Osteocyte (in vitro differentiated cells): ENCODE measurements at regions not wholly inside any gene's neighbourhood (a gene's known extent, or its start where the extent isn't known, plus 50 kb on each side); places are given as distances from the start of the nearest gene placed in this dataset.

Experiments used
- DNase-seq: peaks from one replicate; pipeline ENCODE4 v3.0.0; 2021; ENCODE audit warnings: mixed read lengths; ENCODE audit not compliant: unreplicated experiment; ENCODE audit errors: extremely low spot score
- H3K27ac Mint-ChIP-seq: one replicate; pipeline ENCODE4 v1.8.0; 2021; ENCODE audit warnings: mild to moderate bottlenecking, mixed read lengths; ENCODE audit not compliant: unreplicated experiment
- H3K27me3 Mint-ChIP-seq: one replicate; pipeline ENCODE4 v1.8.0; 2021; ENCODE audit warnings: mixed read lengths; ENCODE audit not compliant: unreplicated experiment
- H3K36me3 Mint-ChIP-seq: one replicate; pipeline ENCODE4 v1.8.0; 2021; ENCODE audit warnings: mixed read lengths; ENCODE audit not compliant: unreplicated experiment
- H3K4me1 Mint-ChIP-seq: one replicate; pipeline ENCODE4 v1.8.0; 2021; ENCODE audit warnings: mixed read lengths; ENCODE audit not compliant: unreplicated experiment
- H3K4me3 Mint-ChIP-seq: one replicate; pipeline ENCODE4 v1.8.0; 2021; ENCODE audit warnings: mild to moderate bottlenecking, moderate library complexity, mixed read lengths; ENCODE audit not compliant: unreplicated experiment
- H3K9me3 Mint-ChIP-seq: one replicate; pipeline ENCODE4 v1.8.0; 2021; ENCODE audit warnings: mixed read lengths; ENCODE audit not compliant: unreplicated experiment
- CTCF ChIP-seq: fragments of 200-600 bp; sonication (generic); IDR thresholded peaks from 2 replicates; pipeline ENCODE4 v1.5.0; 2021; ENCODE audit warnings: antibody characterized with exemption, mild to moderate bottlenecking, moderate library complexity

- DNase-seq, result no peak
- no peak overlapping the region for H3K27ac Mint-ChIP-seq
- H3K9me3 Mint-ChIP-seq, result no peaks in the 10 kb centered on the region
- no peaks in the 10 kb centered on the region for H3K36me3 Mint-ChIP-seq
- no peak for TF ChIP-seq CTCF
- H3K4me3 Mint-ChIP-seq, result no peak overlapping the region
- no peaks in the 10 kb centered on the region for H3K4me1 Mint-ChIP-seq
- no peaks in the 10 kb centered on the region for H3K27me3 Mint-ChIP-seq
Measured at GRCh38 chr3:18538463-18539230, 113.5 kb upstream of the SATB1 start.

GRCh38 chr3:18533039-18533438 lies 107.9 kb upstream of the SATB1 start:
- peaks cover 2% of the 10 kb centered on the region for H3K27me3 Mint-ChIP-seq
- DNase-seq, result no peak
- H3K36me3 Mint-ChIP-seq, result no peaks in the 10 kb centered on the region
- H3K4me1 Mint-ChIP-seq, result no peaks in the 10 kb centered on the region
- TF ChIP-seq CTCF, result no peak
- H3K27ac Mint-ChIP-seq, result no peak overlapping the region
- H3K9me3 Mint-ChIP-seq, result no peaks in the 10 kb centered on the region
- H3K4me3 Mint-ChIP-seq, result no peak overlapping the region

- TF ChIP-seq CTCF, result no peak
- Mint-ChIP-seq H3K9me3 (no peaks in the 10 kb centered on the region), H3K36me3 (no peaks in the 10 kb centered on the region)
Measured at GRCh38 chr3:18531662-18532061, 106.5 kb upstream of the SATB1 start.

GRCh38 chr3:18529631-18530030 lies 104.5 kb upstream of the SATB1 start:
- H3K4me1 Mint-ChIP-seq, result no peaks in the 10 kb centered on the region
- TF ChIP-seq CTCF, result no peak
- H3K27ac Mint-ChIP-seq, result no peak overlapping the region
- no peaks in the 10 kb centered on the region for H3K36me3 Mint-ChIP-seq
- peaks cover 8% of the 10 kb centered on the region for H3K9me3 Mint-ChIP-seq
- no peak for DNase-seq
- no peak overlapping the region for H3K4me3 Mint-ChIP-seq
- peaks cover 2% of the 10 kb centered on the region for H3K27me3 Mint-ChIP-seq

More at GRCh38 chr3:18531662-18532061, 106.5 kb upstream of the SATB1 start:
- DNase-seq, result no peak
- H3K4me3 Mint-ChIP-seq, result no peak overlapping the region
- H3K27me3 Mint-ChIP-seq, result peaks cover 2% of the 10 kb centered on the region
- H3K4me1 Mint-ChIP-seq, result no peaks in the 10 kb centered on the region
- no peak overlapping the region for H3K27ac Mint-ChIP-seq

GRCh38 chr3:18527691-18528090 lies 102.6 kb upstream of the SATB1 start:
- no peak overlapping the region for H3K27ac Mint-ChIP-seq
- H3K4me1 Mint-ChIP-seq, result no peaks in the 10 kb centered on the region

More at GRCh38 chr3:18527691-18528090, 102.6 kb upstream of the SATB1 start:
- DNase-seq, result no peak
- TF ChIP-seq CTCF, result no peak
- H3K4me3 Mint-ChIP-seq, result no peak overlapping the region
- peaks cover 4% of the 10 kb centered on the region for H3K27me3 Mint-ChIP-seq
- H3K36me3 Mint-ChIP-seq, result no peaks in the 10 kb centered on the region
- H3K9me3 Mint-ChIP-seq, result peaks cover 13% of the 10 kb centered on the region
